NCI-H526 (cell line): ENCODE measurements at regions not wholly inside any gene's neighbourhood (a gene's known extent, or its start where the extent isn't known, plus 50 kb on each side); places are given as distances from the start of the nearest gene placed in this dataset.

Experiments
- DNase-seq, 2 experiments: peaks; one replicate each; lab custom pipeline; 2025; lab: John Stamatoyannopoulos, UW

GRCh38 chr2:53448086-53448485, 319.5 kb upstream of the CHAC2 start:
- DNase-seq, result no peak

GRCh38 chr2:53445383-53446070, 322.1 kb upstream of the CHAC2 start:
- no peak for DNase-seq

GRCh38 chr2:53442783-53443182, 324.8 kb upstream of the CHAC2 start:
- DNase-seq, result peak in 1 of 2 experiments; percentile 54

- DNase-seq, result peak; percentile 11 to 41
Measured at GRCh38 chr2:53442093-53442492, 325.5 kb upstream of the CHAC2 start.

- DNase-seq, result no peak
Measured at GRCh38 chr2:53438692-53439091, 328.9 kb upstream of the CHAC2 start.

GRCh38 chr2:53438100-53438499, 329.5 kb upstream of the CHAC2 start:
- peak in 1 of 2 experiments; percentile 21 for DNase-seq

- DNase-seq, result no peak
Measured at GRCh38 chr2:53437371-53437770, 330.2 kb upstream of the CHAC2 start.

- no peak for DNase-seq
Measured at GRCh38 chr2:53436882-53437281, 330.7 kb upstream of the CHAC2 start.

- no peak for DNase-seq
Measured at GRCh38 chr2:53435610-53436009, 332.0 kb upstream of the CHAC2 start.

GRCh38 chr2:53434466-53434865, 333.1 kb upstream of the CHAC2 start:
- DNase-seq, result no peak

GRCh38 chr2:53432936-53433335, 334.7 kb upstream of the CHAC2 start:
- no peak for DNase-seq

- DNase-seq, result no peak
Measured at GRCh38 chr2:53429901-53430300, 337.7 kb upstream of the CHAC2 start.

GRCh38 chr2:53424902-53425301, 342.7 kb upstream of the CHAC2 start:
- no peak for DNase-seq

- DNase-seq, result no peak
Measured at GRCh38 chr2:53423465-53423864, 344.1 kb upstream of the CHAC2 start.

- DNase-seq, result peak; percentile 22 to 53
Measured at GRCh38 chr2:53422979-53423378, 344.6 kb upstream of the CHAC2 start.

GRCh38 chr2:53417385-53417784, 350.2 kb upstream of the CHAC2 start:
- no peak for DNase-seq

GRCh38 chr2:53407363-53408080, 360.1 kb upstream of the CHAC2 start:
- no peak for DNase-seq

GRCh38 chr2:53403792-53404413, 363.7 kb upstream of the CHAC2 start:
- DNase-seq, result no peak

GRCh38 chr2:53397085-53397484, 370.5 kb upstream of the CHAC2 start:
- DNase-seq, result no peak

- DNase-seq, result no peak
Measured at GRCh38 chr2:53381271-53381670, 386.3 kb upstream of the CHAC2 start.

- no peak for DNase-seq
Measured at GRCh38 chr2:53379547-53379946, 388.1 kb upstream of the CHAC2 start.

- no peak for DNase-seq
Measured at GRCh38 chr2:53378791-53379190, 388.8 kb upstream of the CHAC2 start.

- no peak for DNase-seq
Measured at GRCh38 chr2:53373126-53373525, 394.5 kb upstream of the CHAC2 start.
